Iris pigment epithelial cell (primary cell): ENCODE measurements at regions not wholly inside any gene's neighbourhood (a gene's known extent, or its start where the extent isn't known, plus 50 kb on each side); places are given as distances from the start of the nearest gene placed in this dataset.
"Not testable (repeated sequence)": the region's sequence is repeated elsewhere in the genome, so short reads cannot be mapped to it uniquely, and the experiment has no call there.

Experiments
- DNase-seq: peaks from one replicate; pipeline ENCODE4 v3.0.0-alpha.2; 2011; ENCODE audit warnings: low read depth

GRCh38 chr3:76203578-76203977 is 418.2 kb upstream of the ZNF717 start:
- DNase-seq = no peak

- DNase-seq = no peak
These were observed 421.0 kb upstream of the ZNF717 start for GRCh38 chr3:76206346-76206745.

DNA sequence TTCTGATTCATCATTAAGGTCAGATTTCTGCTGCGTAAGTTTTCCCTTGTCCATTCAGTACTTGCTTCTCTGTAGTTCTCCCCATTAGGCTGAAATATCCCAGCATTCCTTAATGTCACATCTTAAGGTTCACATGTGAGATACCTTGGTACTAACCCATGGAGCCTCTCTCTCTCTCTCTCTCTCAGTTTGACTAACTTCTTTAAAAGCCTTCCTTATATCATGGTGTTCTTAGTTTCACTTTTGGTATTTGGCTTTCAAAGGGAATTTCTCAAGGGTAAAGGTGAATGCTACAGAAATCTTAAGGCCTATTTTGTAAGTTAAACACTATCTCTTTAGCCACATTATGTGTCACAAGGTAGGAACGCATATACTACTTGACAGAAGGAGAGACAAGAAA is 427.3 kb upstream of the ZNF717 start:
- no peak for DNase-seq

- DNase-seq = peak; percentile 42
These were observed 436.9 kb upstream of the ZNF717 start for GRCh38 chr3:76222201-76222600.

DNA sequence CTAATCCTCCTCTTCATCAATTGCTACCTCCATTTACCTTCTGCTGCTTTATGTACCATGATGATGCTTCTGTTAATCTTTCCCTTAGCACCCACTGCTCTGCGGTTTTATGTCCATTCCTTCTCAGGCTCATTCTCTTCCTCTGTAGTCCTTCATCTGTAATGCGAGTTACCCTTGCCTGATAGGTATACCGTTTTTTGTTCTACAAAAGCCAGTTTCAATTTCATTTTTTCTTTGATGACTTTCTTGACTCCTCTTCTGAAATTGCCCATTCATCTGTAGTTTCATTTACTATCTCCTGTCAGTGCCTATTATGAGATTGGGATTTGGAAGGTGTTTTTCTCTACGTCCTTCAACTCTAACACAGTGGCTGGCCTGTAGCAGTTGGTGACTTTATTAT is 445.9 kb upstream of the ZNF717 start:
- DNase-seq = no peak

DNA sequence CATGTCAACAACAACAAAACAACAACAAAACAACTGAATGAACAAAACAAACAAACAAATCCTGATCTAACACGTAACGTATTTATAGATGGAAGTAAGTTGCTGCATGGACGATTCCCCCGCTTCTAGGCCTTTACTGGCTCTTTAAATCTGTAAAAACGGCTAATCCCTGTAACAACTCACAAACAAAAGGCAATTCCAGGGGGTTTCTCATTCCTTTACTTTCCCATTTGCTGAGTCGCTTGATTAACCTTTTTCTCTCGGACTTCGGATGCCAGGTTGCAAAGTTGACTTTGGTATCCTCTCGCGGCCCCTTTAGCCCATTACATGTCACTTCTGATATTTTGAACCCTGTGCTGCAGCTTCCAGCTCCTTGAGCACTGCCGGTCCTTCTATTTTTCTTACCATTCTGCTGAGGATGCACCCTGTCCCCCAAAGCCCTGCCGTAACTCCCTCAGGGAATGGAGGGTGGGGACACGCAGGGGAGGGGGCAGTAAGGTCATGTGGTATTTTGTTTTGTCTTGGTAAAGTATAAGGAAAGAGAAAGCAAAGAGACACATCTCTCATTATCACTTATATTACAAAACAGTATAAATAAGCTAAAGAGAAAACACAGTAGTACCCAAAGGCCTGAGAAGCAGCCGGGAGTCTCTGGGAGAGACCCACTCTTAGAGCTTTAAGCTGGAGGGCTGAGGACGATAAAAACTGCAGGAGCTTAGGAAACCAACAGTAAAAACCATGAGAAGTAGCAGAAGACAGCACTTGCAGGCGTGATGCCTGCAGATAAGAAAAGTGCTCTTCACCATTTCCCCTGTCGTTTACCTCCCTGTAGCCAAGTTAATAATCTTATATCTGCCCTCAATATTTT is 457.8 kb upstream of the ZNF717 start:
- no peak for DNase-seq

DNA sequence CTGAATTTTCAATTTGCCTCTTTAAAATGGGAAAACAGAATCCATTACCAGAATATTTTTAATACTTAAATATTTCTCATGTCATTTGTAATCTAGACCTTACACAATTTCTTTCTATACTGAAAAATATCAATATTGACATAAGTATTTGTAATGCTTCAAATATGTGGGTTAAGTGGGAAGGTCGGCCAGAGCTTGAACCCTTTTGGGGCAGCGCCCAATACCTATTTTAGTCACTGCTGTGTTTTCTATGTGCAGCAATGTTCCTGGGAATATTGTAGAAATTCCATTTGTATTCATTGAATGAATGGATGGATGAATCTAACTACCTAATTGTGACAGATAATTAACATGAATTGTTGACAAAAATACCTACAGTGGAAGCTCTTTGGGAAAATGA is 459.7 kb upstream of the ZNF717 start:
- peak; percentile 34 for DNase-seq

GRCh38 chr3:76245622-76246021 is 460.3 kb upstream of the ZNF717 start:
- no peak for DNase-seq

- DNase-seq = no peak
These were observed 479.1 kb upstream of the ZNF717 start for GRCh38 chr3:76264496-76264895.

- no peak for DNase-seq
These were observed 479.6 kb upstream of the ZNF717 start for GRCh38 chr3:76264911-76265310.

- DNase-seq = peak; percentile 7
These were observed 481.2 kb upstream of the ZNF717 start for GRCh38 chr3:76266511-76266910.

DNA sequence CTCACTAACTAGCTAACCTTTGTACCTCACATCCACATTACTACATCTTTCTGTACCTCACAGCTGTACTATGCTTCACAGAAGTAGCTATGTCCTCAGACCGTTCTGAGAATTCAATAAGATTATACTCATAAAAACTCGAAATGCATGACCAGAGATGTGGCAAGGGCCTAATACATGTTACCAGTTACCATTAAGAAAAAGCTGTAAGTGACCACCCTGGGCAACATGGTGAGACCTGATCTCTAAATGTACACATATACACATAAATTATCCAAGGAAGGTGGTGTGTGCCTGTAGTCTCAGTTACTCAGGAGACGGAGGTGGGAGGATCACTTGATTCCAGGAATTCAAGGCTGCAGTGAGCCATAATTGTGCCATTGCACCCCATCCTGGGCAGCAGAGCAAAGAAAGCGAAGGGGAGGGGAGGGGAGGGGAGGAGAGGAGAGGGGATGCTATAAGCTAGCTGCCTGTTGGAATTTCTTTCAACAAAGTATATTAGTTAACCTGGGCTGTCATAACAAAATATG is 482.6 kb upstream of the ZNF717 start:
- DNase-seq = no peak

DNA sequence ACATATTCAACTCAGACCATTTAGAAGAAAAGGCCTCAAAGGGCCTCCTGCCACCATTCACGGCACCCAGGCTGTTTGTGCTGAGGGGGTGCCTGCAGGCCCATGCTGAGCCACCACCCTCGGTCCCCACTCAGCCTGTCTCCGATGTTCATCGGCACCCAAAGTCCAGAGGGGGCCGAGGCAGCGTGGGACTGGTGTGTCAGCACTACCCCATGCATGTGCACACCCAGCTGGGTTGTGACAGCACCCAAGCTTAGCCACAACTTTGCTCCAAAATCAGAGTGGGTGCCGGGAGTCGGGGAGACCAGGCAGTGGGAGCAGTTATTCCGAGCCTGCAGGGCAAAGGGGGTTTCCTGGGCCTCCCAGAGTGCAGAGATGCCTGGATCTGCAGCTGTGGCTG is 508.5 kb upstream of the ZNF717 start:
- DNase-seq = no peak

GRCh38 chr3:76300746-76301145 is 515.4 kb upstream of the ZNF717 start:
- DNase-seq = peak; percentile 2

GRCh38 chr3:76307556-76307955 is 522.2 kb upstream of the ZNF717 start:
- peak; percentile 77 for DNase-seq

DNA sequence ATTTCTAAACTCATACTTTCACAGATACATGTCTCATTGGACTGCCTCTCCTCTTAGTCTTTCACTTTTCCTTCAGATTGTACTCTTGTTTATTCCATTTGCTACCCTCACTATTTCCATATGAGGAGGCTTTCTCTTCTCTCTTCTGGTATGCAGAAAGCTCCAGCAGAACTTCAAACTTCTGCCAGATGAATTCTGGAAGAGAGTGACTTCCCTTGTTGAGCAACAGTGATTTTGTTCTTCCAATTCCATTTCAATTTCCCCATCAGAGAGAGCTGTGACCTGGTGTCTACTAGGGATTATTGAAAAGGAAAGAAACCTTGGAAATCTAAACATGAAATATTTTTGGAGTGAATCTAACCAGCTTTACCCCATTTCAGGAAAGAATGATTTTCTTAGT is 523.2 kb upstream of the ZNF717 start:
- peak; percentile 90 for DNase-seq

DNA sequence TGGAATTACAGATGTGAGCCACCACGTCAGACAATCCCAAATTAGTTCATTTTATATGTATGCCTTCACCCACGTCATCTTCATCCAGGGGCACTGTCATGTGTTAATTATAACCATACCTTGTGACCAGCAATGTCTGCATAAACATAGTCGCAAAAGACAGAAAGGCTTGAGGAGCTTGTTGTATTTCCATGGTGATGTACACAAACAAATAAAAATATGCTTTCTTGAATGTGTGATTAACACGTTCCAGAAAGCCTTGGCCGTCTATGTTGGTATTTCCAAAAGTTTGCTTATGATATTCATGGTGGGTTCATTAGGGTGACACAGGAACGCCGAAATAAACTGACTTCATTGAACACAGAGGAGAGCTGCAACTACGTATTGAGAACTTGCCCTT is 524.7 kb upstream of the ZNF717 start:
- peak; percentile 15 for DNase-seq

DNA sequence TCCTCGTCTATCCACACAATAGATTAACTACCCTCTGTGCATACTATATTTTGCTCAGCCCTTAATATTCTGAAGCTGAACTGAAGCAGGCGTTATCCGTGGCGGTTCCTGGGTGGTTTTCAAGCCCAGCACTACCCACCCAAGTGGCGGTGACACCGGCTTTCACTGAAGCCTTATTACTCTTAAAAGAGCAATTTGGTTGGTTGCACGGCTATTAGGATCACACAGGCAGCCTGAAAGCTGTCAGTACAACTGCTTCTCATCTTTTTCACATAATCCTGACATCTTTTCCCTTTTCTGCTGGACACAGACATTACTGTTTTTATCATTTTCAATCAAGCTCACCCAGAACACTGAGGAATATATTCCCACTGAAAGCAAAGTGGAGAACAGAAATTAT is 525.3 kb upstream of the ZNF717 start:
- DNase-seq = peak; percentile 25

DNA sequence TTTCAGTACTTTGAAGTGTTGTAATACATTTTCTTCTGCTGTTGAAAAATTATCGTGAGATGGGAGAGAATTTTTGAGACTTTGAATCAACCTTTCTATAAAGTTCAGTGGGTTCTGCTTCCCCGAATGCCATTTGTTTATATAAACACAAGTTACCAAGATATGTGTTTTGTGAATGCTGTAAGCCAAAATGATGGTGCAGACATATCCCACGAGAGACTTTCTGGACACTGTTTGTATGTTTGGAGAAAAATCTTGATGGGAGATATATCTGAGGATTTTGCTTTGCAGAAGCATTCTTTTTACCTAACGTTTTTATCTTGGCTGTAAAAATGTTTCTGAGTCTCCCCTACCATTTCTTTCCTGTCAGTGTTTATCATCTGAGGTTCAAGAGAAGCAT is 526.6 kb upstream of the ZNF717 start:
- DNase-seq = peak; percentile 18

- not testable (repeated sequence) for DNase-seq
These were observed 530.6 kb upstream of the ZNF717 start for GRCh38 chr3:76315906-76316305.

GRCh38 chr3:76321614-76322013 is 536.3 kb upstream of the ZNF717 start:
- no peak for DNase-seq

GRCh38 chr3:76324101-76324500 is 538.8 kb upstream of the ZNF717 start:
- peak; percentile 75 for DNase-seq

- DNase-seq = no peak
These were observed 560.5 kb upstream of the ZNF717 start for GRCh38 chr3:76345878-76346277.

DNA sequence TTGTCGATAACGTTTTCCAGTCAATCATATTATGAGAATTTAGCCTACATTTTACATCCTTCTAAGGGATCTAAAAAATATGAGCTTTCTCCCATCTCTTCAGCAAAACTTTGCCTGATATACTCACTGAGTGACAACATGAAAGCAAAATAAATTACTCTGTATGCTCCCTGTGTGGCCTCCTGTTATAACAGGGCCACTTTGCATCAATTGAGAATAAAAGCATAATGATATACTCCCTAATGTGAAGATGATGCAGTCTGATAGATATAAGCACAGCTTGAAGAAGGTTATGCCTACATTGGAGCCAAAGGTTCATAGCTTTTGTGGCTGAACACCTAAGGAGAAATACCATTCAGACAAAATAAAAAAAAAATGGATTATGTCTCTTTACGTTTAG is 561.3 kb upstream of the ZNF717 start:
- no peak for DNase-seq
